Kidney tubule cell (primary cell): ENCODE measurements at regions not wholly inside any gene's neighbourhood (a gene's known extent, or its start where the extent isn't known, plus 50 kb on each side); places are given as distances from the start of the nearest gene placed in this dataset.

ENCODE experiments used
- DNase-seq: peaks from one replicate; pipeline ENCODE4 v3.0.0-alpha.2; 2018; ENCODE audit warnings: low spot score

GRCh38 chr6:54010340-54011276, 100.6 kb upstream of the MLIP start:
- DNase-seq: peak; percentile 15

GRCh38 chr6:54011277-54011648, 100.0 kb upstream of the MLIP start:
- DNase-seq: no peak

- no peak for DNase-seq
Measured at GRCh38 chr6:54013966-54014365, 97.3 kb upstream of the MLIP start.

GRCh38 chr6:54014440-54014839, 96.8 kb upstream of the MLIP start:
- DNase-seq: no peak

- DNase-seq: no peak
Measured at GRCh38 chr6:54017877-54018276, 93.4 kb upstream of the MLIP start.

- no peak for DNase-seq
Measured at GRCh38 chr6:54018722-54019121, 92.5 kb upstream of the MLIP start.

GRCh38 chr6:54019860-54020259, 91.4 kb upstream of the MLIP start:
- DNase-seq: no peak

- DNase-seq: peak; percentile 3
Measured at GRCh38 chr6:54020334-54020733, 90.9 kb upstream of the MLIP start.

- DNase-seq: no peak
Measured at GRCh38 chr6:54026652-54027400, 84.4 kb upstream of the MLIP start.

GRCh38 chr6:54028170-54028569, 83.1 kb upstream of the MLIP start:
- DNase-seq: no peak

GRCh38 chr6:54029187-54029586, 82.1 kb upstream of the MLIP start:
- no peak for DNase-seq

GRCh38 chr6:54031169-54031568, 80.1 kb upstream of the MLIP start:
- no peak for DNase-seq

- no peak for DNase-seq
Measured at GRCh38 chr6:54037277-54037779, 73.9 kb upstream of the MLIP start.

GRCh38 chr6:54040545-54040944, 70.7 kb upstream of the MLIP start:
- DNase-seq: no peak

GRCh38 chr6:54041239-54041638, 70.0 kb upstream of the MLIP start:
- no peak for DNase-seq

GRCh38 chr6:54043360-54043759, 67.9 kb upstream of the MLIP start:
- DNase-seq: no peak

- DNase-seq: no peak
Measured at GRCh38 chr6:54044059-54044458, 67.2 kb upstream of the MLIP start.

GRCh38 chr6:54048782-54049181, 62.5 kb upstream of the MLIP start:
- DNase-seq: no peak

GRCh38 chr6:54050750-54051149, 60.5 kb upstream of the MLIP start:
- no peak for DNase-seq

- peak; percentile 43 for DNase-seq
Measured at GRCh38 chr6:54053881-54054391, 57.3 kb upstream of the MLIP start.

- no peak for DNase-seq
Measured at GRCh38 chr6:54056105-54056504, 55.1 kb upstream of the MLIP start.

GRCh38 chr6:54057058-54057457, 54.2 kb upstream of the MLIP start:
- no peak for DNase-seq

- no peak for DNase-seq
Measured at GRCh38 chr6:54058236-54058635, 53.0 kb upstream of the MLIP start.
